ENCODE measurements at regions not wholly inside any gene's neighbourhood (a gene's known extent, or its start where the extent isn't known, plus 50 kb on each side); places are given as distances from the start of the nearest gene placed in this dataset.
"Not testable (repeated sequence)": the region's sequence is repeated elsewhere in the genome, so short reads cannot be mapped to it uniquely, and the experiment has no call there.

GRCh38 chr1:159641221-159641620, 53.6 kb downstream of the APCS start:
- no peak for DNase-seq

- DNase-seq = peak; percentile 86
These were observed 59.1 kb downstream of the APCS start for GRCh38 chr1:159646687-159647086.

DNA sequence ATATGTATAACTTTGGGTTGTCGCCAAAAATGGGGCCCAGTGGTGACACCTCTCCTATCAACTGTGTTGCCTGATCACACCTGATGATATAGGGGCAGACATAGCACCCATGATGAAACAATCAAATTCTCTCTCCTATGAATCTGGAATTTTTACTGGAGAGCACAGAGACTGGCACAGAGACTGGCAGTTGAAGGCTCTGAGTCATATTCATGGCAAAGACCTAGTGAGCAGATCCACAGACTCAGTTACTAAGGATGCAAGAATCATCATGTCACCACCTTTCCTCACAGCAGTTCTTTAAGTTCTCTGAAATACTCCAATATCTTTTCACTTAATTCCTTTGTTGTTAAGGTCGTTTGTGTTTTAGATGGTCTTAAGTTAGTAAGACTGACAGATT, 60.0 kb downstream of the APCS start:
- peak; percentile 8 for DNase-seq

DNA sequence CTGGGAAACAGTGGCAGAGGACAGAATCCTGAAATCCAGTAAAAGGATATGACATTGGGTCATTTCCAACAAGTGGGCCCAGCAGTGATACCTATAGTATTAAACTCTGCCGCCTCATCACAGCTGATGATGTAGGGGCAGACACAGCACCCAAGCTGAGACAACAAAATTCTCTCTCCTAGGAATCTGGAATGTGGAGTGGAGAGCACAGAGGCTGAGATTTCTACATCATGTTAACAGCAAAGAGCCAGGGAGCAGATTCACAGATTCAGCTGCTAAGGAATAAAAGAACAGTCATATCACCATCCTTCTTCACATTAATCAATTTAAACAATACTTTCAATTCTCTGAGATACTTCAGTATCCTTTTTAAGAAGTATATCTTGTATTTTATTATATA, 61.9 kb downstream of the CRP start:
- no peak for DNase-seq

DNA sequence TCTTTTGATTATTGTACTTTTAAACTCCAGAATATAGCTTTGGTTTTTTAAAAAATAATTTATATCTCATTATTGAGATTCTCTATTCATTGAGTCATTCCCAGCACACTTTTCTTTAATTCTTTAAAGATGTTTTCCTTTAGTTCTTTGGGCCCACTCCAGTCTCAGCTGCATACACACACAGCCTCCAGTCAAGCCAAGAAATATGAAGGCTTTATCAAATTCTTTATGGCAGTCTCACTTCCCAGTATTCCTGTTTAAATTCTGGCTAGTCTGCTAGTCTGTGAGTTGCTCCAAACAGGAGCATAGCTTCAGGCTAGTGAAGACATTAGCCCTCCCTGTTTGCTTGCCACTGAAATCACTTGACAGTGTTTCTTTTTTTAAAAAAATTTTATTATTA, 61.2 kb downstream of the CRP start:
- no peak for DNase-seq

- not testable (repeated sequence) for DNase-seq
These were observed 56.9 kb downstream of the CRP start for GRCh38 chr1:159657477-159657876.
